Breast epithelium (tissue), 4 donors: ENCODE measurements at regions not wholly inside any gene's neighbourhood (a gene's known extent, or its start where the extent isn't known, plus 50 kb on each side); places are given as distances from the start of the nearest gene placed in this dataset.

Source experiments
- DNase-seq, 2 donors: peaks; one replicate each; pipeline ENCODE4 v3.0.0-alpha.2; 2019; ENCODE audit warnings: low spot score in 2 of 2
- H3K27ac ChIP-seq, 2 donors: fragments of 200-600 bp; sonication (generic) in 1 of 2; one replicate each; pipeline ENCODE4 v1.5.1; 2016 to 2019; ENCODE audit warnings: mild to moderate bottlenecking in 1 of 2
- H3K27me3 ChIP-seq, 2 donors: fragments of 200-600 bp; sonication (generic) in 1 of 2; one replicate each; pipeline versions ENCODE4 v1.5.1 to v1.6.0; 2017 to 2019; ENCODE audit warnings: control low read depth in 1 of 2, mild to moderate bottlenecking in 1 of 2
- H3K36me3 ChIP-seq: fragments of 200-600 bp; one replicate; pipeline ENCODE4 v1.5.1; 2019
- H3K4me1 ChIP-seq, 2 donors: fragments of 200-600 bp; sonication (generic); one replicate each; pipeline ENCODE4 v1.5.1; 2016 to 2019; ENCODE audit warnings: control low read depth in 1 of 2
- H3K4me3 ChIP-seq, 3 donors: fragments of 200-600 bp; sonication (generic); 1 replicate in 2 of 3; 2 replicates in 1 of 3; pipeline ENCODE4 v1.5.1; 2016 to 2019; ENCODE audit warnings: mild to moderate bottlenecking in 3 of 3, moderate library complexity in 2 of 3
- H3K9me3 ChIP-seq, 2 donors: fragments of 200-600 bp; sonication (generic) in 1 of 2; one replicate each; pipeline ENCODE4 v1.5.1; 2016 to 2019; ENCODE audit warnings: control low read depth in 1 of 2
- CTCF ChIP-seq, 3 donors: fragments of 450-650 bp; IDR thresholded peaks; one replicate each; pipeline ENCODE4 v1.5.1; 2016 to 2017; ENCODE audit warnings: antibody characterized with exemption in 3 of 3, mild to moderate bottlenecking in 3 of 3, moderate library complexity in 3 of 3
- POLR2A ChIP-seq: fragments of 450-650 bp; IDR thresholded peaks from one replicate; pipeline ENCODE4 v1.6.1; 2016; ENCODE audit warnings: antibody characterized with exemption, mild to moderate bottlenecking, moderate library complexity
- POLR2AphosphoS5 ChIP-seq, 3 donors: sonication (generic); formaldehyde crosslinking; IDR thresholded peaks; one replicate each; pipeline ENCODE4 v1.6.1; 2017; ENCODE audit warnings: antibody characterized with exemption in 3 of 3
- intact Hi-C: fragments of 100-400 bp; cut with DNase I; formaldehyde crosslinking; loops from one replicate; pipeline ENCODE4 v1.15.1; 2023; ENCODE audit warnings: low total_unique reads

- TF ChIP-seq CTCF (IDR thresholded peaks at IDR 0.05) (no peak), POLR2A (no peak)
- intact Hi-C loops: no loop called here
- no peak overlapping the region for H3K27ac ChIP-seq
- H3K36me3 ChIP-seq: no peaks in the 10 kb centered on the region
- H3K4me1 ChIP-seq: no peaks in the 10 kb centered on the region
- no peaks in the 10 kb centered on the region for H3K27me3 ChIP-seq
- DNase-seq: no peak
- H3K9me3 ChIP-seq: peaks cover 0 to 4% of the 10 kb centered on the region in 2 donors
- H3K4me3 ChIP-seq: no peak overlapping the region
These were observed 826.7 kb upstream of the GHITM start for GRCh38 chr10:83312570-83312969.

- H3K36me3 ChIP-seq: no peaks in the 10 kb centered on the region
- H3K27me3 ChIP-seq: no peaks in the 10 kb centered on the region
- H3K4me1 ChIP-seq: no peaks in the 10 kb centered on the region
- peaks cover 0 to 7% of the 10 kb centered on the region in 2 donors for H3K9me3 ChIP-seq
- TF ChIP-seq POLR2A (no peak), CTCF (IDR thresholded peaks at IDR 0.05) (no peak), POLR2AphosphoS5 (IDR thresholded peaks at IDR 0.05) (no peak)
- intact Hi-C loops: no loop called here
- H3K27ac ChIP-seq: no peak overlapping the region
- no peak overlapping the region for H3K4me3 ChIP-seq
- DNase-seq: no peak
These were observed 806.6 kb upstream of the GHITM start for GRCh38 chr10:83332690-83333089.

GRCh38 chr10:83333566-83333965 lies 805.7 kb upstream of the GHITM start:
- Histone ChIP-seq H3K36me3 (no peaks in the 10 kb centered on the region), H3K4me3 (no peak overlapping the region), H3K27ac (no peak overlapping the region), H3K4me1 (no peaks in the 10 kb centered on the region), H3K27me3 (no peaks in the 10 kb centered on the region), H3K9me3 (peaks cover 0 to 7% of the 10 kb centered on the region in 2 donors)
- DNase-seq: no peak
- TF ChIP-seq POLR2AphosphoS5 (IDR thresholded peaks at IDR 0.05) (no peak), CTCF (IDR thresholded peaks at IDR 0.05) (no peak), POLR2A (no peak)
- intact Hi-C loops: no loop called here

GRCh38 chr10:83343676-83344075 lies 795.6 kb upstream of the GHITM start:
- TF ChIP-seq CTCF (IDR thresholded peaks at IDR 0.05) (no peak), POLR2AphosphoS5 (IDR thresholded peaks at IDR 0.05) (no peak), POLR2A (no peak)
- H3K27ac ChIP-seq: no peak overlapping the region
- H3K27me3 ChIP-seq: no peaks in the 10 kb centered on the region
- peaks cover 0 to 6% of the 10 kb centered on the region in 2 donors for H3K9me3 ChIP-seq
- H3K4me1 ChIP-seq: no peaks in the 10 kb centered on the region
- H3K36me3 ChIP-seq: no peaks in the 10 kb centered on the region
- intact Hi-C loops: no loop called here
- no peak for DNase-seq
- H3K4me3 ChIP-seq: no peak overlapping the region

- peaks cover 6 to 7% of the 10 kb centered on the region in 2 donors for H3K9me3 ChIP-seq
- intact Hi-C loops: no loop called here
- TF ChIP-seq CTCF (IDR thresholded peaks at IDR 0.05) (no peak), POLR2A (no peak), POLR2AphosphoS5 (IDR thresholded peaks at IDR 0.05) (no peak)
- no peak for DNase-seq
- H3K27ac ChIP-seq: no peak overlapping the region
- no peaks in the 10 kb centered on the region for H3K36me3 ChIP-seq
- H3K4me1 ChIP-seq: no peaks in the 10 kb centered on the region
- no peak overlapping the region for H3K4me3 ChIP-seq
- H3K27me3 ChIP-seq: no peaks in the 10 kb centered on the region
These were observed 792.9 kb upstream of the GHITM start for GRCh38 chr10:83346266-83346910.
